Endothelial cell of umbilical vein (primary cell): ENCODE measurements at regions not wholly inside any gene's neighbourhood (a gene's known extent, or its start where the extent isn't known, plus 50 kb on each side); places are given as distances from the start of the nearest gene placed in this dataset.

Experiments used
- BruUV-seq: library from RNA; stranded (reverse); fragments of 400-500 nt; replicated peaks from 2 replicates; lab custom pipeline; 2021; lab: Mats Ljungman, UMichigan
- CTCF ChIA-PET: fragments of 300-600, 350-600 bp; sonication (Branson Sonifier 250); formaldehyde crosslinking; loops from one replicate; lab custom pipeline; 2021; ENCODE audit warnings: antibody characterized with exemption, inconsistent platforms; lab: Charles Lee
- POLR2A ChIA-PET: fragments of 300-600, 350-600 bp; sonication (Branson Sonifier 250); formaldehyde crosslinking; loops from one replicate; lab custom pipeline; 2021; ENCODE audit warnings: antibody characterized with exemption, inconsistent platforms; lab: Charles Lee
- DNase-seq: peaks from one replicate; pipeline ENCODE4 v3.0.0-alpha.2; 2011; ENCODE audit warnings: low read depth, low spot score
- FAIRE-seq: peaks from 2 replicates; lab custom pipeline; 2011; peaks lifted over from hg19 to GRCh38; lab: Jason Lieb, UNC
- H2AFZ ChIP-seq: 2 replicates; pipeline ENCODE4 v1.6.0; 2012; ENCODE audit warnings: low read depth, low read length, control low read depth, inconsistent platforms
- H3K27ac ChIP-seq: 2 replicates; pipeline ENCODE4 v1.5.1; 2011; ENCODE audit warnings: low read depth, mild to moderate bottlenecking, control low read depth, low read length, moderate library complexity; ENCODE audit not compliant: insufficient read depth
- H3K27me3 ChIP-seq, 2 experiments: 2 replicates each; pipeline versions ENCODE4 v1.6.0 to v1.6.1; 2011; ENCODE audit warnings: low read length in 2 of 2, mixed read lengths in 1 of 2; ENCODE audit not compliant: control insufficient read depth in 2 of 2, insufficient read depth in 2 of 2
- H3K36me3 ChIP-seq, 2 experiments: 2 replicates in 1 of 2; 3 replicates in 1 of 2; pipeline ENCODE4 v1.5.1; 2011; ENCODE audit warnings: low read length in 2 of 2, mild to moderate bottlenecking in 1 of 2, moderate library complexity in 1 of 2; ENCODE audit not compliant: control insufficient read depth in 2 of 2, insufficient read depth in 2 of 2; ENCODE audit errors: extremely low read depth in 1 of 2
- H3K4me1 ChIP-seq: 3 replicates; pipeline ENCODE4 v1.5.1; 2011; ENCODE audit warnings: mild to moderate bottlenecking, low read length; ENCODE audit not compliant: control insufficient read depth, insufficient read depth; ENCODE audit errors: extremely low read depth
- H3K4me2 ChIP-seq: 2 replicates; pipeline ENCODE4 v1.6.1; 2011; ENCODE audit warnings: low read length, control low read depth, mixed read lengths; ENCODE audit not compliant: insufficient read depth
- H3K4me3 ChIP-seq, 3 experiments: fragments of 200-600 bp in 1 of 3; sonication (generic), shearing (Covaris generic) in 1 of 3; replicated peaks in 1 of 3; 2 replicates each; pipeline ENCODE4 v1.5.1; 2011 to 2016; ENCODE audit warnings: control low read depth in 3 of 3, low read length in 3 of 3, mild to moderate bottlenecking in 2 of 3, inconsistent platforms in 1 of 3, low read depth in 1 of 3, moderate library complexity in 1 of 3; ENCODE audit not compliant: insufficient read depth in 1 of 3
- H3K79me2 ChIP-seq: 2 replicates; pipeline ENCODE4 v1.6.0; 2012; ENCODE audit warnings: low read length, inconsistent platforms; ENCODE audit not compliant: control insufficient read depth, insufficient read depth
- H3K9ac ChIP-seq: replicated peaks from 2 replicates; pipeline ENCODE3; 2011; ENCODE audit warnings: low read length, control low read depth; ENCODE audit not compliant: insufficient read depth; ENCODE audit errors: extremely low read depth
- H3K9me1 ChIP-seq: replicated peaks from 3 replicates; pipeline ENCODE4 v1.6.0; 2011; ENCODE audit warnings: mild to moderate bottlenecking, low read length; ENCODE audit not compliant: control insufficient read depth, insufficient read depth; ENCODE audit errors: extremely low read depth
- H3K9me3 ChIP-seq: replicated peaks from 2 replicates; pipeline ENCODE4 v1.5.1; 2012; ENCODE audit warnings: low read length, inconsistent platforms; ENCODE audit not compliant: control insufficient read depth, insufficient read depth
- H4K20me1 ChIP-seq: replicated peaks from 2 replicates; pipeline ENCODE3; 2011; ENCODE audit warnings: mild to moderate bottlenecking, low read length; ENCODE audit not compliant: control insufficient read depth, insufficient read depth; ENCODE audit errors: extremely low read depth
- CTCF ChIP-seq, 2 donors: IDR thresholded peaks; 1 replicate in 1 of 2; 2 replicates in 1 of 2; pipeline ENCODE4 v1.5.1; 2011; ENCODE audit warnings: low read length in 2 of 2, mild to moderate bottlenecking in 2 of 2, moderate library complexity in 2 of 2, control low read depth in 1 of 2, inconsistent platforms in 1 of 2, low read depth in 1 of 2; ENCODE audit not compliant: insufficient read depth in 1 of 2; ENCODE audit errors: extremely low read depth in 1 of 2
- EZH2 ChIP-seq: IDR thresholded peaks from 2 replicates; pipeline ENCODE4 v1.6.1; 2012; ENCODE audit warnings: borderline replicate concordance, low read depth, mild to moderate bottlenecking, moderate library complexity, low read length, inconsistent platforms; ENCODE audit not compliant: severe bottlenecking
- FOS ChIP-seq: IDR thresholded peaks from 2 replicates; pipeline ENCODE4 v1.6.1; 2011; ENCODE audit warnings: mild to moderate bottlenecking, low read length, moderate library complexity, borderline replicate concordance; ENCODE audit not compliant: insufficient read depth
- GATA2 ChIP-seq: IDR thresholded peaks from 2 replicates; pipeline ENCODE4 v1.7.0; 2011; ENCODE audit warnings: low read depth, mild to moderate bottlenecking, moderate library complexity, mixed read lengths, low read length; ENCODE audit not compliant: insufficient read length, insufficient read depth
- JUN ChIP-seq: IDR thresholded peaks from 2 replicates; pipeline ENCODE4 v1.6.1; 2011; ENCODE audit warnings: borderline replicate concordance, low read depth; ENCODE audit not compliant: insufficient read length, insufficient read depth
- MAX ChIP-seq: IDR thresholded peaks from 2 replicates; pipeline ENCODE4 v1.6.1; 2011; ENCODE audit not compliant: insufficient read depth, insufficient read length
- MYC ChIP-seq: IDR thresholded peaks from one replicate; pipeline ENCODE4 v1.6.1; 2011; ENCODE audit warnings: mild to moderate bottlenecking, low read depth, low read length
- POLR2A ChIP-seq: IDR thresholded peaks from 2 replicates; pipeline ENCODE4 v1.6.1; 2012; ENCODE audit warnings: low read depth, mild to moderate bottlenecking, control low read depth, low read length
- POLR2AphosphoS5 ChIP-seq: IDR thresholded peaks from 2 replicates; pipeline ENCODE4 v1.6.1; 2012; ENCODE audit warnings: low read depth, mild to moderate bottlenecking, control low read depth, low read length, moderate library complexity; ENCODE audit not compliant: insufficient read depth
- dilution Hi-C: fragments of 300-500 bp; cut with MboI; formaldehyde crosslinking; loops from one replicate; pipeline ENCODE4 v1.15.0; 2019; ENCODE audit warnings: low sequenced_read_pairs; ENCODE audit not compliant: extremely low pct_ligation_motif_present
- intact Hi-C: fragments of 100-400 bp; cut with micrococcal nuclease; formaldehyde crosslinking; loops from one replicate; pipeline ENCODE4 v1.10.0; 2022

- Histone ChIP-seq H3K36me3 (no peaks in the 10 kb centered on the region), H3K9me3 (no peaks in the 10 kb centered on the region), H3K9ac (no peak overlapping the region), H3K27me3 (peaks cover 2 to 3% of the 10 kb centered on the region in 2 experiments), H3K4me1 (no peaks in the 10 kb centered on the region), H3K27ac (no peak overlapping the region), H2AFZ (no peak overlapping the region), H4K20me1 (no peaks in the 10 kb centered on the region), H3K4me2 (no peak overlapping the region), H3K9me1 (no peaks in the 10 kb centered on the region), H3K4me3 (no peak overlapping the region), H3K79me2 (no peaks in the 10 kb centered on the region)
- TF ChIP-seq MYC = no peak
- TF ChIP-seq POLR2AphosphoS5 = no peak
- TF ChIP-seq MAX = no peak
- TF ChIP-seq JUN = no peak
- TF ChIP-seq CTCF (IDR thresholded peaks at IDR 0.05; ENCODE audit: extremely low read depth in 1 of 2, insufficient read depth in 1 of 2, low read depth in 1 of 2, low read length in 2 of 2) = no peak
- no peak for TF ChIP-seq EZH2
- TF ChIP-seq GATA2 = no peak
- no peak for TF ChIP-seq FOS
- TF ChIP-seq POLR2A = no peak
- intact Hi-C loops (no loop called here), dilution Hi-C loops (no loop called here)
- no peak for FAIRE-seq
- ChIA-PET POLR2A (no interaction called here), CTCF (no interaction called here)
- DNase-seq = no peak
- no TSS peak for BruUV-seq
Observed at GRCh38 chrX:39603230-39603629, 494.5 kb downstream of the BCOR start.
